ENCODE measurements at regions not wholly inside any gene's neighbourhood (a gene's known extent, or its start where the extent isn't known, plus 50 kb on each side); places are given as distances from the start of the nearest gene placed in this dataset.
"Not testable (repeated sequence)": the region's sequence is repeated elsewhere in the genome, so short reads cannot be mapped to it uniquely, and the experiment has no call there.

DNA sequence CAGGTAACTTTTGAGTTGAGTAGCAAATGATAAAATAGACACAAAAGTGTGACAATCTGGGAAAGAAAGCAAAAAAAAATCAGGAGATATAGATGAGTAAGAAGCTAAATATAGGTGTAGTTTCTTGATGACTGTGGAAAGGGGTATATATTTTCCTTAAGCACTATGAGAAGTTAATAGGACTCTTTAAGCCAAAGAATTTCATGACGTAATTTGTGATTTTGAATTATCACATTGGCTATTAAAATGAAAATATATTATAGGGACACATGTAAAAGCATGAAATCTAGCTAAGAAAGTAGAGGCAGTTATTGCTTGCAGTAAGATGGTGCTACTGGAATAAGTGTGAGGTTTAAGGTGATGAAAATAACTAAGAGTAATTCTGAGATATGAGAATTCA lies 759.1 kb downstream of the KCNT2 start:
- no peak for DNase-seq
- Mint-ChIP-seq H3K9me3 (no peaks in the 10 kb centered on the region), H3K27ac (no peak overlapping the region), H3K4me1 (ENCODE audit: low read depth) (peaks cover 23% of the 10 kb centered on the region), H3K4me3 (no peak overlapping the region), H3K36me3 (ENCODE audit: low read depth) (no peaks in the 10 kb centered on the region), H3K27me3 (ENCODE audit: insufficient read depth) (no peaks in the 10 kb centered on the region)
- TF ChIP-seq, protein P1, sequence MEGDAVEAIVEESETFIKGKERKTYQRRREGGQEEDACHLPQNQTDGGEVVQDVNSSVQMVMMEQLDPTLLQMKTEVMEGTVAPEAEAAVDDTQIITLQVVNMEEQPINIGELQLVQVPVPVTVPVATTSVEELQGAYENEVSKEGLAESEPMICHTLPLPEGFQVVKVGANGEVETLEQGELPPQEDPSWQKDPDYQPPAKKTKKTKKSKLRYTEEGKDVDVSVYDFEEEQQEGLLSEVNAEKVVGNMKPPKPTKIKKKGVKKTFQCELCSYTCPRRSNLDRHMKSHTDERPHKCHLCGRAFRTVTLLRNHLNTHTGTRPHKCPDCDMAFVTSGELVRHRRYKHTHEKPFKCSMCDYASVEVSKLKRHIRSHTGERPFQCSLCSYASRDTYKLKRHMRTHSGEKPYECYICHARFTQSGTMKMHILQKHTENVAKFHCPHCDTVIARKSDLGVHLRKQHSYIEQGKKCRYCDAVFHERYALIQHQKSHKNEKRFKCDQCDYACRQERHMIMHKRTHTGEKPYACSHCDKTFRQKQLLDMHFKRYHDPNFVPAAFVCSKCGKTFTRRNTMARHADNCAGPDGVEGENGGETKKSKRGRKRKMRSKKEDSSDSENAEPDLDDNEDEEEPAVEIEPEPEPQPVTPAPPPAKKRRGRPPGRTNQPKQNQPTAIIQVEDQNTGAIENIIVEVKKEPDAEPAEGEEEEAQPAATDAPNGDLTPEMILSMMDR (IDR thresholded peaks at IDR 0.05), result no peak

GRCh38 chr1:195847957-195848875 lies 760.0 kb downstream of the KCNT2 start:
- H3K9me3 Mint-ChIP-seq; H3K27ac Mint-ChIP-seq; DNase-seq; H3K36me3 Mint-ChIP-seq (ENCODE audit: low read depth); H3K4me3 Mint-ChIP-seq; H3K27me3 Mint-ChIP-seq (ENCODE audit: insufficient read depth): not testable (repeated sequence)
- peaks cover 18% of the 10 kb centered on the region for H3K4me1 Mint-ChIP-seq (ENCODE audit: low read depth)

DNA sequence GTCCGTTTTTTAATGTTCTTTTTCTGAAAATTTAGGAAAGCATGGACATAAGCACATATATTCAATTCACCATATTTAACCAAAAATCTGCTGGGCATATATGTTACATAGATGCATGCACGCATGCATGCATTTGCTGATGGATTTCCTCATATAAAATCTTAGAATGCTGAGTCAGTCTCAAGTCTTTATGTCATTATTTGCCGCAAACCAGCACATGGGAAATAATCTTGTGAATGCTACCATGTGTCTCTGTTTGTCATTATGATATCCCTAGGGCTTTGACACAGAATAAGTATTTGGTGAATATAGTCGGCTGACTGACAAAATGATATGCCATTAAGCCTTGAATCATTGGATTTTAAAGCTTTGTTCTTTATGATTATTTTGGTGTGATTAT lies 776.5 kb downstream of the KCNT2 start:
- Mint-ChIP-seq H3K27me3 (ENCODE audit: insufficient read depth) (no peaks in the 10 kb centered on the region), H3K36me3 (ENCODE audit: low read depth) (no peaks in the 10 kb centered on the region), H3K9me3 (no peaks in the 10 kb centered on the region), H3K4me3 (no peak overlapping the region), H3K27ac (no peak overlapping the region), H3K4me1 (ENCODE audit: low read depth) (peaks cover 6% of the 10 kb centered on the region; the same call in 1 of the 2 replicates)
- TF ChIP-seq, protein P1 (IDR thresholded peaks at IDR 0.05), result no peak
- no peak for DNase-seq

GRCh38 chr1:195828325-195828724 lies 779.9 kb downstream of the KCNT2 start:
- Mint-ChIP-seq H3K4me3 (no peak overlapping the region), H3K9me3 (no peaks in the 10 kb centered on the region), H3K27me3 (ENCODE audit: insufficient read depth) (no peaks in the 10 kb centered on the region), H3K36me3 (ENCODE audit: low read depth) (no peaks in the 10 kb centered on the region), H3K4me1 (ENCODE audit: low read depth) (peaks cover 6% of the 10 kb centered on the region; the same call in 1 of the 2 replicates), H3K27ac (no peak overlapping the region)
- no peak for DNase-seq
- TF ChIP-seq, protein P1 (IDR thresholded peaks at IDR 0.05), result no peak

- Mint-ChIP-seq H3K9me3 (peaks cover 9% of the 10 kb centered on the region; the same call in 1 of the 2 replicates), H3K4me1 (ENCODE audit: low read depth) (peaks cover 7% of the 10 kb centered on the region; the same call in 1 of the 2 replicates), H3K36me3 (ENCODE audit: low read depth) (peaks cover 6% of the 10 kb centered on the region; the same call in 1 of the 2 replicates), H3K27me3 (ENCODE audit: insufficient read depth) (peaks cover 4% of the 10 kb centered on the region), H3K4me3 (no peak overlapping the region), H3K27ac (no peak overlapping the region)
- no peak for DNase-seq
- TF ChIP-seq, protein P1 (IDR thresholded peaks at IDR 0.05), result no peak
Measured at GRCh38 chr1:195820925-195821324, 787.3 kb downstream of the KCNT2 start.

GRCh38 chr1:195806060-195806459 lies 802.2 kb downstream of the KCNT2 start:
- no peaks in the 10 kb centered on the region for H3K4me1 Mint-ChIP-seq (ENCODE audit: low read depth)
- H3K27me3 Mint-ChIP-seq (ENCODE audit: insufficient read depth), result no peaks in the 10 kb centered on the region
- no peak for DNase-seq
- no peak overlapping the region for H3K4me3 Mint-ChIP-seq
- H3K9me3 Mint-ChIP-seq, result no peaks in the 10 kb centered on the region
- TF ChIP-seq, protein P1 (IDR thresholded peaks at IDR 0.05), result no peak
- H3K36me3 Mint-ChIP-seq (ENCODE audit: low read depth), result no peaks in the 10 kb centered on the region
- no peak overlapping the region for H3K27ac Mint-ChIP-seq
